ENCODE measurements at regions not wholly inside any gene's neighbourhood (a gene's known extent, or its start where the extent isn't known, plus 50 kb on each side); places are given as distances from the start of the nearest gene placed in this dataset.
A peak's percentile ranks its signal among the peaks of the same experiment; 100 is the strongest.

DNA sequence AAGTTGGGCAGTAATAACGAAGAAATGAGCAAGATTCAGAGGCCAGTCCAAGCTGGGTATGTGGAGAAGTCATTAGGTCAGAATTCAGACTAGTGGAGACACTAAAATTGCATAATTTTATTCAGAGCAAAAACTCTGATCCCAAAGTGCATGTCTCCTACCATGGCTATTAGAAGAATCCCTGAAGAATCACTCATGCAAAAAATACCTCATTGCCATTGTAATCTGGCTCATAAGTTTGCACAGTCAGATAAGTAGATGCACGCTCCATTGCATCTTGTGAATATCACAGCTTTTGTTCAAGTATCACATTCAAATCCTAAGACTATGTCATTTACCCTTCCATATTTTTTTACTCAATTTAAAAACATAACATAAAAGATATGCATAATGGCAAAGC is 692.2 kb upstream of the KLHL29 start:
- Mint-ChIP-seq H3K4me3 (peak overlapping the region; percentile 82), H3K36me3 (peaks cover 4% of the 10 kb centered on the region), H3K9me3 (peaks cover 4% of the 10 kb centered on the region), H3K4me1 (peaks cover 54% of the 10 kb centered on the region), H3K27me3 (ENCODE audit: insufficient read depth, low read depth) (no peaks in the 10 kb centered on the region), H3K27ac (peak overlapping the region; percentile 72)
- H3K4me3 ChIP-seq = peak overlapping the region; percentile 54
- H3K4me1 ChIP-seq = peaks cover 67% of the 10 kb centered on the region
- no peaks in the 10 kb centered on the region for H3K9me3 ChIP-seq (ENCODE audit: low read depth)
- H3K9ac ChIP-seq = peak overlapping the region; percentile 1
- H3K27me3 ChIP-seq = no peaks in the 10 kb centered on the region
- H3K27ac ChIP-seq = no peak overlapping the region
- peak; percentile 21 for DNase-seq (ENCODE audit: low spot score)
- peaks cover 31% of the 10 kb centered on the region for H3F3A ChIP-seq (ENCODE audit: low read depth)
- no peaks in the 10 kb centered on the region for H4K20me1 ChIP-seq (ENCODE audit: low read depth)
- no peak overlapping the region for H2AFZ ChIP-seq (replicated peaks)
- no peak for TF ChIP-seq EZH2 (IDR thresholded peaks at IDR 0.05)
- no peak for TF ChIP-seq EZH2phosphoT487 (IDR thresholded peaks at IDR 0.05)
- TF ChIP-seq, protein P1, sequence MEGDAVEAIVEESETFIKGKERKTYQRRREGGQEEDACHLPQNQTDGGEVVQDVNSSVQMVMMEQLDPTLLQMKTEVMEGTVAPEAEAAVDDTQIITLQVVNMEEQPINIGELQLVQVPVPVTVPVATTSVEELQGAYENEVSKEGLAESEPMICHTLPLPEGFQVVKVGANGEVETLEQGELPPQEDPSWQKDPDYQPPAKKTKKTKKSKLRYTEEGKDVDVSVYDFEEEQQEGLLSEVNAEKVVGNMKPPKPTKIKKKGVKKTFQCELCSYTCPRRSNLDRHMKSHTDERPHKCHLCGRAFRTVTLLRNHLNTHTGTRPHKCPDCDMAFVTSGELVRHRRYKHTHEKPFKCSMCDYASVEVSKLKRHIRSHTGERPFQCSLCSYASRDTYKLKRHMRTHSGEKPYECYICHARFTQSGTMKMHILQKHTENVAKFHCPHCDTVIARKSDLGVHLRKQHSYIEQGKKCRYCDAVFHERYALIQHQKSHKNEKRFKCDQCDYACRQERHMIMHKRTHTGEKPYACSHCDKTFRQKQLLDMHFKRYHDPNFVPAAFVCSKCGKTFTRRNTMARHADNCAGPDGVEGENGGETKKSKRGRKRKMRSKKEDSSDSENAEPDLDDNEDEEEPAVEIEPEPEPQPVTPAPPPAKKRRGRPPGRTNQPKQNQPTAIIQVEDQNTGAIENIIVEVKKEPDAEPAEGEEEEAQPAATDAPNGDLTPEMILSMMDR (IDR thresholded peaks at IDR 0.05) = no peak
- H3K79me2 ChIP-seq (ENCODE audit: low read depth) = peaks cover 68% of the 10 kb centered on the region
- H3K36me3 ChIP-seq = no peaks in the 10 kb centered on the region
- H3K4me2 ChIP-seq = peak overlapping the region; percentile 76

- H3K9ac ChIP-seq = no peak overlapping the region
Measured at GRCh38 chr2:22694300-22694699, 690.7 kb upstream of the KLHL29 start.

GRCh38 chr2:22694856-22695255 is 690.1 kb upstream of the KLHL29 start:
- H3K9ac ChIP-seq = no peak overlapping the region
- peak overlapping the region; percentile 90 for H3K27ac Mint-ChIP-seq
- H3K27ac ChIP-seq = peak overlapping the region; percentile 86
- H3K36me3 Mint-ChIP-seq = no peaks in the 10 kb centered on the region
- H3K27me3 Mint-ChIP-seq (ENCODE audit: insufficient read depth, low read depth) = no peaks in the 10 kb centered on the region
- no peaks in the 10 kb centered on the region for H3K9me3 Mint-ChIP-seq
- H3K4me3 Mint-ChIP-seq = peak overlapping the region; percentile 82
- peaks cover 47% of the 10 kb centered on the region for H3K79me2 ChIP-seq (ENCODE audit: low read depth)
- peak overlapping the region; percentile 76 for H3K4me2 ChIP-seq
- no peaks in the 10 kb centered on the region for H4K20me1 ChIP-seq (ENCODE audit: low read depth)
- peaks cover 59% of the 10 kb centered on the region for H3K4me1 Mint-ChIP-seq
- TF ChIP-seq, protein P1 (IDR thresholded peaks at IDR 0.05) = peak; percentile 23
- TF ChIP-seq EZH2phosphoT487 (IDR thresholded peaks at IDR 0.05) = no peak
- H3K36me3 ChIP-seq = no peaks in the 10 kb centered on the region
- peak; percentile 90 for DNase-seq (ENCODE audit: low spot score)
- H3K9me3 ChIP-seq (ENCODE audit: low read depth) = no peaks in the 10 kb centered on the region
- peaks cover 55% of the 10 kb centered on the region for H3K4me1 ChIP-seq
- H3K27me3 ChIP-seq = no peaks in the 10 kb centered on the region
- H3K4me3 ChIP-seq = peak overlapping the region; percentile 54
- H3F3A ChIP-seq (ENCODE audit: low read depth) = peaks cover 31% of the 10 kb centered on the region
- H2AFZ ChIP-seq (replicated peaks) = no peak overlapping the region

More at GRCh38 chr2:22694300-22694699, 690.7 kb upstream of the KLHL29 start:
- Mint-ChIP-seq H3K36me3 (no peaks in the 10 kb centered on the region), H3K27me3 (ENCODE audit: insufficient read depth, low read depth) (no peaks in the 10 kb centered on the region), H3K4me3 (peak overlapping the region; percentile 82), H3K27ac (peak overlapping the region; percentile 90), H3K4me1 (peaks cover 59% of the 10 kb centered on the region), H3K9me3 (no peaks in the 10 kb centered on the region)
- peak; percentile 37 for DNase-seq (ENCODE audit: low spot score)
- H3K4me1 ChIP-seq = peaks cover 59% of the 10 kb centered on the region
- H3F3A ChIP-seq (ENCODE audit: low read depth) = peaks cover 31% of the 10 kb centered on the region
- no peak overlapping the region for H2AFZ ChIP-seq (replicated peaks)
- peak overlapping the region; percentile 54 for H3K4me3 ChIP-seq
- H3K4me2 ChIP-seq = peak overlapping the region; percentile 76
- H3K27me3 ChIP-seq = no peaks in the 10 kb centered on the region
- no peaks in the 10 kb centered on the region for H4K20me1 ChIP-seq (ENCODE audit: low read depth)
- H3K9me3 ChIP-seq (ENCODE audit: low read depth) = no peaks in the 10 kb centered on the region
- H3K27ac ChIP-seq = peak overlapping the region; percentile 86
- peaks cover 52% of the 10 kb centered on the region for H3K79me2 ChIP-seq (ENCODE audit: low read depth)
- no peaks in the 10 kb centered on the region for H3K36me3 ChIP-seq
- no peak for TF ChIP-seq EZH2 (IDR thresholded peaks at IDR 0.05)

DNA sequence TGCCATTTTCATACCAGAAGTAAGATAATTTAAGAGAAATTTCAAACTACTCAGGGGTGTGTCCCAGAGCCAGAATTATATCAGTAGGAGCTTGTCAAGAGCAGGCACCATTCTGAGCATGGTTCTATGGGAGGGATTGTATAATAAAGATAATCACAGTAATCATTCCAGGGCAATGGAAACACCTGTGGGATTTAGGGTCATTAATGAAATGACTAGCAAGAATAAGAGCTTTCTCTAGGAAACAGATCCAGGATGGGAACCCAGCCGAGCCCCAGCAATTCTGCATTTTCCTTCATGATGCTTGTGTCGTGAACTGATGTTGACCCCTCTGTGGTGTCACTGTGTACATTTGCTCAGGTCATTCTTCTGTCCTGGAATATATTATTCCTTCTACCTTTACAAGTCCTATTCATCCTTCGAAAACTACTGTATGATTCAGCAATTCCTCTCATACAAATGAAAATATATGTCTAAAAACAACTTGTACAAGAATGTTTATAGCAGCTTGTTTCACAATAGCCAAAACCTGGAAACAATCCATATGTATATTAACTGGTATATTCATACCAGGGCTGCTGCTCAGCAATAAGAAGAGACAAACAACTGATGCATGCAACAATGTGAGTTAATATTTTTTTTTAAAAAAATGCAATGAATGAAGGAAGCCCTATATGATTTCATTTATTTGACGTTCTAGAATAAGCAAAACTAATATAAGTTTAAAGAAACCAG is 687.8 kb upstream of the KLHL29 start:
- H3K9me3 Mint-ChIP-seq = no peaks in the 10 kb centered on the region
- no peaks in the 10 kb centered on the region for H4K20me1 ChIP-seq (ENCODE audit: low read depth)
- no peak for DNase-seq (ENCODE audit: low spot score)
- H3K4me2 ChIP-seq = no peak overlapping the region
- H3K9me3 ChIP-seq (ENCODE audit: low read depth) = no peaks in the 10 kb centered on the region
- no peaks in the 10 kb centered on the region for H3K36me3 Mint-ChIP-seq
- H3K36me3 ChIP-seq = no peaks in the 10 kb centered on the region
- no peak overlapping the region for H3K4me3 ChIP-seq
- no peak overlapping the region for H3K27ac ChIP-seq
- H3K27me3 ChIP-seq = no peaks in the 10 kb centered on the region
- H3K4me3 Mint-ChIP-seq = no peak overlapping the region
- peaks cover 47% of the 10 kb centered on the region for H3K4me1 Mint-ChIP-seq
- peaks cover 40% of the 10 kb centered on the region for H3F3A ChIP-seq (ENCODE audit: low read depth)
- H3K9ac ChIP-seq = no peak overlapping the region
- no peaks in the 10 kb centered on the region for H3K27me3 Mint-ChIP-seq (ENCODE audit: insufficient read depth, low read depth)
- peaks cover 49% of the 10 kb centered on the region for H3K4me1 ChIP-seq
- TF ChIP-seq EZH2phosphoT487 (IDR thresholded peaks at IDR 0.05) (no peak), EZH2 (IDR thresholded peaks at IDR 0.05) (no peak)
- TF ChIP-seq, protein P1 (IDR thresholded peaks at IDR 0.05) = no peak
- H2AFZ ChIP-seq (replicated peaks) = no peak overlapping the region
- peaks cover 23% of the 10 kb centered on the region for H3K79me2 ChIP-seq (ENCODE audit: low read depth)
- H3K27ac Mint-ChIP-seq = peak overlapping the region; percentile 31
